ENCODE measurements at regions not wholly inside any gene's neighbourhood (a gene's known extent, or its start where the extent isn't known, plus 50 kb on each side); places are given as distances from the start of the nearest gene placed in this dataset.
"Not testable (repeated sequence)": the region's sequence is repeated elsewhere in the genome, so short reads cannot be mapped to it uniquely, and the experiment has no call there.

DNA sequence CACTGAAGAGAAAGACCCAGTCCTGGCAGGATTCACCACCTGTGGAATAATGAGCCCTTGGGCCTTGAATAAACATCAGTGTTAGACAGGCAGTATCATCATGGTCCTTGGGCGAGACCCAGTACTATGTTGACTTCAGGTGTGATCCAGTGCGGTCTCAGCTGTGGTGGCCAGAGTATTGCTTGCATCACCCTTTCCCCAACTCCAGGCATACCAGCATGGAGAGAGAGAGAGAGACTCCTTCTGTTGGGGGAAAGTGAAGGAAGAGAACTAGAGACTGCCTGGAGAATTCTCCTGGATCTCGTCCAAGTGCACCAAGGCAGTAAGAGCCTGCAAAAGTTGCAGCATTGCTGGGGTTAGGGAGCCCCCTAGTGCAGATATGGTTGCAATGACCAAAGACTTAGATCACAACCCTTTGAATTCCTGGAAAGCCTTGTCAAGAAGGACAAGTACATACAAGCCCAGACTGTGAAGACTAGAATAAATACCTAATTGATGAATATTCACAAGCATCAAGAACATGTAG lies 61.1 kb upstream of the VAMP7 start:
- no peak overlapping the region for H3K27ac Mint-ChIP-seq

DNA sequence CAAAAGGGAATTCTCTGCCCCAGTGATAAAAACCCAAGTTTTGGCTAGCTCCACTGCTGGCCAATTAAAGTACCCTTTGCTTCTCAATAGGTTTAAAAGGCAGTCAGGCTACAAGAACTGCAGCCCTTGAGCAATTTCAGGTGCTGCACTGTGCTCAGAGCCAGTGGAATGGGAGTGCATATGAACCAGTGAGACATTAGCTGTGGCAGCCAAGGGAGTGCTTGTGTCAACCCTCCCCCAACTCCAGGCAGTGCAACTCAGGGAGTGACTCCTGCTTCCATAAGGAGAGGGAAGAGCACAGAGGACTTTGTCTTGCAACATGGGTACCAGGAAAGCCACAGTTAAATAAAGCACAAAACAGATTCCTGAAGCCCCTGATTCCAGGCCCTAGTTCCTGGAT lies 61.6 kb upstream of the VAMP7 start:
- Mint-ChIP-seq H3K27me3 (peaks cover 12% of the 10 kb centered on the region), H3K9me3 (no peaks in the 10 kb centered on the region), H3K36me3 (ENCODE audit: low read depth) (no peaks in the 10 kb centered on the region), H3K4me1 (peaks cover 2% of the 10 kb centered on the region), H3K27ac (no peak overlapping the region), H3K4me3 (no peak overlapping the region)
- CTCF ChIA-PET, result no interaction called here
- POLR2A ChIA-PET, result no interaction called here
- DNase-seq, result no peak

More for the DNA sequence above, 61.1 kb upstream of the VAMP7 start:
- POLR2A ChIA-PET, result no interaction called here
- CTCF ChIA-PET, result no interaction called here
- H3K4me1 Mint-ChIP-seq, result peaks cover 2% of the 10 kb centered on the region
- H3K4me3 Mint-ChIP-seq, result no peak overlapping the region
- peaks cover 15% of the 10 kb centered on the region for H3K27me3 Mint-ChIP-seq
- DNase-seq, result peak; percentile 50
- no peaks in the 10 kb centered on the region for H3K36me3 Mint-ChIP-seq (ENCODE audit: low read depth)
- no peaks in the 10 kb centered on the region for H3K9me3 Mint-ChIP-seq

DNA sequence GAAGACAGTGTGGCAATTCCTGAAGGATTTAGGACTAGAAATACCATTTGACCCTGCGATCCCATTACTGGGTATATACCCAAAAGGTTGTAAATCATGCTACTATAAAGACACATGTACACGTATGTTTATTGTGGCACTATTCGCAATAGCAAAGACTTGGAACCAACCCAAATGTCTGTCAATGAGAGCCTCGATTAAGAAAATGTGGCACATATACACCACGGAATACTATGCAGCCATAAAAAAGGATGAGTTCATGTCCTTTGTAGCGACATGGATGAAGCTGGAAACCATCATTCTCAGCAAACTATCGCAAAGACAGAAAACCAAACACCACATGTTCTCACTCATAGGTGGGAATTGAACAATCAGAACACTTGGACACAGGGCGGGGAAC lies 66.8 kb upstream of the VAMP7 start:
- H3K4me3 Mint-ChIP-seq; H3K27ac Mint-ChIP-seq; H3K4me1 Mint-ChIP-seq; H3K27me3 Mint-ChIP-seq; CTCF ChIA-PET; POLR2A ChIA-PET; H3K9me3 Mint-ChIP-seq; DNase-seq; H3K36me3 Mint-ChIP-seq (ENCODE audit: low read depth): not testable (repeated sequence)

DNA sequence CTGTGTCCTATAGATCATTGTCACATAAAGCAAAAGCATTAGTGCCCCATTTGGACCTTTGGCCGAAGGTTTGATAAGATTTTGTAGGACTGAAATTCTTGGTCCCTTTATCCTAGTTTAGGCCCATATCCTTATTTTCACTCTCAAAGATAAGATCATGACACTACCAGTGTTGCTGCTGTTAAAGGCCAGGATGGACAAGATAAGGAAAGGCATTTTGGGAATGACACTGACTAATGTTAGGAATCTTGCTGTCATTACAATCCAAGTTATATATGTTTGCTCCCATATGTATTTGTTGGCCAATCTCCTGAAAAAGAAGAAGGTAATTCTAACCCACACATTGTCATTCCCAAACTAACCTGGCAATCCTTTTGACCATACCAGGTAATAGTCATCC lies 101.3 kb upstream of the VAMP7 start:
- ChIA-PET CTCF (no interaction called here), POLR2A (no interaction called here)
- no peaks in the 10 kb centered on the region for H3K4me1 Mint-ChIP-seq
- H3K36me3 Mint-ChIP-seq (ENCODE audit: low read depth), result no peaks in the 10 kb centered on the region
- no peaks in the 10 kb centered on the region for H3K27me3 Mint-ChIP-seq
- H3K4me3 Mint-ChIP-seq, result no peak overlapping the region
- H3K9me3 Mint-ChIP-seq, result no peaks in the 10 kb centered on the region
- no peak overlapping the region for H3K27ac Mint-ChIP-seq
- DNase-seq, result no peak

DNA sequence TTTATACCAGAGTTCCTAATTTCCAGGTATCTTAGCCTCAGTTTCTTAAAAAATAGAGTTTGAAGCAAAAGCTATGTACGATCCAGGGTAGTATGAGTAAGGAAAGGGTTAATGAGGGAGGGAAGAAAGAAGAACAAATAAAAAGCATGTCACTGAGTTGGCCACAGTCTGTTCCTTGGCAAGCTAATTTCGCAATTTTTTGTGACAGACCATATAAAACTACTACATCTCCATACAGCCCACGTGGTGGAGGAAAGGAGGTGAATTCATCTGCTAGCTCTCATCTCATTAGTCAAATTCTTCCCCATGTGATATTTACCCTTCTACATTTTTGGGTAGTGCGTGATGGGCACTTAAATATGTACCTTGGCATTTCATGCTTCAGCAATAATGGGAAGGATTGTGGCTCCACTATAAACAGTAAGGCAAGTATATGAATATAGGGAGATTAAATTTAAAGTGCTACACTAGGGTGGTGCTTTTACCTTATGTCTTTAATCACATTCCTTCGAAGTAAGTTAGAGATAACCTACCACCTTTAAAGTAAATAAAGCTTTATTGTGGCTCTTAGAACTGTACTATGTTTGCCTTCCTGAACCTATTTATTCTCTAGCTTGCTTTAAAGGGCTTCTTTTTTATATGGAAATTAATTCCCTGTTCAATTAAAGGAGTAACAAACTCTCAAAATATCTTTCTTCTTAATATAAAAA lies 102.1 kb upstream of the VAMP7 start:
- Mint-ChIP-seq H3K4me3 (no peak overlapping the region), H3K27ac (no peak overlapping the region), H3K4me1 (no peaks in the 10 kb centered on the region), H3K36me3 (ENCODE audit: low read depth) (no peaks in the 10 kb centered on the region), H3K27me3 (no peaks in the 10 kb centered on the region), H3K9me3 (no peaks in the 10 kb centered on the region)
- ChIA-PET POLR2A (no interaction called here), CTCF (no interaction called here)
- DNase-seq, result no peak

DNA sequence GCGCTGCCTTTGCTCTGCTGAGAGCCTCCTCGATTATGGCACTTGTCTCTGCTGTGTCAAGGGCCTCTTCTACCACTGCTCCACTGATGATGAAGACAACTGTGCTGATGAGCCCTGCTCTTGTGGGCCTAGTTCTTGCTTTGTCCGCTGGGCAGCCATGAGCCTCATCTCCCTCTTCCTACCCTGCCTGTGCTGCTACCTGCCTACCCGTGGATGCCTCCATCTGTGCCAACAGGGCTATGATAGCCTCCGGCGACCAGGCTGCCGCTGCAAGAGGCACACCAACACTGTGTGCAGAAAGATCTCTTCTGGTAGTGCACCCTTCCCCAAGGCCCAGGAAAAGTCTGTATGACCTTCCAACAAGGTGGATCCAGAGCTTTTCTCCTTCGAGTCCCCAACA lies 106.8 kb upstream of the VAMP7 start:
- POLR2A ChIA-PET, result no interaction called here
- H3K4me3 Mint-ChIP-seq, result no peak overlapping the region
- no peaks in the 10 kb centered on the region for H3K9me3 Mint-ChIP-seq
- DNase-seq, result no peak
- CTCF ChIA-PET, result no interaction called here
- H3K27ac Mint-ChIP-seq, result no peak overlapping the region
- H3K27me3 Mint-ChIP-seq, result no peaks in the 10 kb centered on the region
- no peaks in the 10 kb centered on the region for H3K4me1 Mint-ChIP-seq
- H3K36me3 Mint-ChIP-seq (ENCODE audit: low read depth), result no peaks in the 10 kb centered on the region

DNA sequence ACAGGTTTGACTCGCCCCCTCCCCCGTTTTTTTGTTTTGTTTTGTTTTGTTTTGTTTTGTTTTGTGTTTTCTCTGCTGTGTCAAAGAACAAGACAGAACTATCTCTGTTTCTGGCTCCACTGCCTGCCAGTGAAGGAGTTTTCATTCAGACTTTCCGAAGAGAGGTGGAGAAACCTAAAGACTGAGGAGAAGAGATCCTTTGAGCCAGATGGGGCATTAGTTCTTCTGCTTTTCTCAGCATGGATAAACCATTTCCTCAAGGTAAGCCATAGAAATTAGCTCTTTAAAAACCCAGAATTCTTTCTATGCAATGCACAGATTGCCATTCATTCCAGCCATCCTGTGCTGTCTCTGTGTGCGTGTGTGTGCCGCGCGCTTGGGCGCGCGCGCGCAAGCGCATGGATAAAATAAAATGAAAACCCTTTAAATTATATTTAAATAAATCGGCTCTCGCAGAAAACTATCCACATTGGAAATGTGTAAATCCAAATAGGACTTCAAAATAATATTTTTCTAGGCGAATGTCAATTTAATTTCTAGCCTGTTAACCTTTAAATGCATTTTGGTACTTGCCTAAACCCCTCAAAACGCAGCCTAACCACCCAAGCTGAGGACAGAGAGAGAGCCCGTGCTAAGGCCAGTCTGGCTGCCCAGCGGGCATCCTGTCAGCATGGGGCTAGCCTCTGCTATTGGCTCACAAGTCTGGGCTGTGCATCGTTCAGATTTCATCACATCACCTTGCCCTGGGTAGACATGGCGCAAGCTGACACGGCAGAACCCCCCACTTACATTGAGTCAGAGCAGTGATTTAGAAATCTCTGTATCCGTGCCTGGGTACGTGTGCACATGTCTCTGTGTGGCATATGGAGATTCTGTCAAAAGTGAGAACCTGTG lies 113.0 kb upstream of the VAMP7 start:
- peaks cover 11% of the 10 kb centered on the region for H3K4me1 Mint-ChIP-seq
- H3K4me3 Mint-ChIP-seq, result peak overlapping the region; percentile 74
- CTCF ChIA-PET, result no interaction called here
- H3K27ac Mint-ChIP-seq, result no peak overlapping the region
- no peaks in the 10 kb centered on the region for H3K27me3 Mint-ChIP-seq
- POLR2A ChIA-PET, result no interaction called here
- H3K9me3 Mint-ChIP-seq, result no peaks in the 10 kb centered on the region
- no peaks in the 10 kb centered on the region for H3K36me3 Mint-ChIP-seq (ENCODE audit: low read depth)
- DNase-seq, result no peak

DNA sequence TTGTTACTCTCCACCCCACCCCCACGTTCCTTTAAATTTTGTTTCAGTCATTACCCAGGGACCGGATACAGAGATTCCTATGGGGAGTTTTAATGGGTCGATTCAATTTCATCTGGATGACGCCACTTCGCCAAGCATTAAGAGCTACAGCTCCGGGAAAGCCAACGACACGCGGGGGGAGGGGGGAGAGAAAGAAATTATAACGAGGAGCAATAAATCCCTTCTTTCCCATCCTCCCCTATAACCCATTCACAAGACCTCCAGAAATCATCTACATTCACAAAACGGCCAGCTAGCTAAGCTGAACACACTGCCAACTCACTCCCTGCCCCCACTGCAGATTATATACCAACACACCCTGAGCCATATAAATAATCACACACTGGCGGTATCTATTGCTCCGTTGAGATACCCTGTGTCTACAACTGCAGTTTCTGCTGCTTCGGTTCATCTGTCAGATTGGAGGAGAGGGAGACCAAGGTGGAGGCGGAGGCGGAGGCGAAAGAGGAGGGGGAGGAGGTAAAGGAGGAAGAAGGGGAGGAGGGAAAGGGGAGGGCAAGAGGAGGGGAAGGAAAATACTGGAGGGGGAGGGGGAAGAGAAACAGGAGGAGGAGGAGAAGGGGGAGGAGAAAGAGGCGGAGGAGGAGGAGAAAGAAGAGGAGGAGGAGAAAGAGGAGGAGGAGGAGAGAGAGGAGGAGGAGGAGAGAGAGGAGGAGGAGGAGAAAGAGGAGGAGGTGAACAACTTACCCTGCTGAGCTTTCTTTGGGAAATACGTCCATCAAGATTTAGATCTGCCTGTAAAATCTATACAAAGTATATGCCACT lies 113.9 kb upstream of the VAMP7 start:
- H3K27ac Mint-ChIP-seq, result no peak overlapping the region
- H3K36me3 Mint-ChIP-seq (ENCODE audit: low read depth), result no peaks in the 10 kb centered on the region
- ChIA-PET CTCF (no interaction called here), POLR2A (no interaction called here)
- H3K9me3 Mint-ChIP-seq, result peaks cover 2% of the 10 kb centered on the region
- H3K4me3 Mint-ChIP-seq, result peak overlapping the region; percentile 74
- H3K27me3 Mint-ChIP-seq, result no peaks in the 10 kb centered on the region
- peak; percentile 50 for DNase-seq
- peaks cover 11% of the 10 kb centered on the region for H3K4me1 Mint-ChIP-seq

DNA sequence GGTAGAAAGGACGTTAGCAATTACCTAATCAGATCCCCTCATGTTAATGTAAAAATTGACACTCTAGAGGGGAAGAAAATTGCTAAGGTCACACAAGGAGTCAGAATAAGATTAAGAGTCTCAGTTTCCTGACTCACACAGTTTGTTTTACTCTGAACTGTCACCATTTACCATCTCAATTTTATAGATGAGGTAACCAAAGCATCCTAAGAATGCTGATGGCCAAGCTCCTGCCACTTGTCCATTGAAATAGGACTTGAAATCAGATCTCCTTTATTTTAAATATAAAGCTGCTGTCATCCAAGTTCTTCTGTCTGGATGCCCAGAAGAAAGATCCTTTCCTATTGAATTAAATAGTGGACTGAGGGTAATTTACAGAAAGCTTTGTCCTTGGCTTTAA lies 114.8 kb upstream of the VAMP7 start:
- CTCF ChIA-PET, result no interaction called here
- Mint-ChIP-seq H3K36me3 (ENCODE audit: low read depth) (no peaks in the 10 kb centered on the region), H3K9me3 (peaks cover 7% of the 10 kb centered on the region), H3K27me3 (no peaks in the 10 kb centered on the region), H3K4me1 (peaks cover 11% of the 10 kb centered on the region), H3K27ac (no peak overlapping the region), H3K4me3 (no peak overlapping the region)
- POLR2A ChIA-PET, result no interaction called here
- no peak for DNase-seq

DNA sequence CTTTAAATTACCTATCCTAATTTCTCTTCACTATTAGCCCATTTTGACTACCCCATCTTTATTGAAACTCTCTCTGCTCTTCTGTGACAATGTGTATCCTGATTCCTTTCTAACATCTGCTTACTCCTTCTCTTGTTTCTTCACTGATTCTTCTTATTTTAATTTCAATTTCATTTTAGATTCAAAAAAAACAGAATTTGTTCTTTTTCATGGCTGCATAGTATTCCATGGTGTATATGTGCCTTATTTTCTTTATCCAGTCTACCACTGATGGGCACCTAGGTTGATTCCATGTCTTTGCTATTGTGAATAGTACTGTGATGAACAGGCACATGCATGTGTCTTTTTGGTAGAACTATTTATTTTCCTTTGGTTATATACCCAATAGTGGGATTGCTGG lies 120.0 kb upstream of the VAMP7 start:
- ChIA-PET POLR2A (no interaction called here), CTCF (no interaction called here)
- DNase-seq, result no peak
- H3K27me3 Mint-ChIP-seq, result no peaks in the 10 kb centered on the region
- H3K27ac Mint-ChIP-seq, result no peak overlapping the region
- no peaks in the 10 kb centered on the region for H3K4me1 Mint-ChIP-seq
- H3K4me3 Mint-ChIP-seq, result no peak overlapping the region
- H3K9me3 Mint-ChIP-seq, result peaks cover 11% of the 10 kb centered on the region
- H3K36me3 Mint-ChIP-seq (ENCODE audit: low read depth), result no peaks in the 10 kb centered on the region

DNA sequence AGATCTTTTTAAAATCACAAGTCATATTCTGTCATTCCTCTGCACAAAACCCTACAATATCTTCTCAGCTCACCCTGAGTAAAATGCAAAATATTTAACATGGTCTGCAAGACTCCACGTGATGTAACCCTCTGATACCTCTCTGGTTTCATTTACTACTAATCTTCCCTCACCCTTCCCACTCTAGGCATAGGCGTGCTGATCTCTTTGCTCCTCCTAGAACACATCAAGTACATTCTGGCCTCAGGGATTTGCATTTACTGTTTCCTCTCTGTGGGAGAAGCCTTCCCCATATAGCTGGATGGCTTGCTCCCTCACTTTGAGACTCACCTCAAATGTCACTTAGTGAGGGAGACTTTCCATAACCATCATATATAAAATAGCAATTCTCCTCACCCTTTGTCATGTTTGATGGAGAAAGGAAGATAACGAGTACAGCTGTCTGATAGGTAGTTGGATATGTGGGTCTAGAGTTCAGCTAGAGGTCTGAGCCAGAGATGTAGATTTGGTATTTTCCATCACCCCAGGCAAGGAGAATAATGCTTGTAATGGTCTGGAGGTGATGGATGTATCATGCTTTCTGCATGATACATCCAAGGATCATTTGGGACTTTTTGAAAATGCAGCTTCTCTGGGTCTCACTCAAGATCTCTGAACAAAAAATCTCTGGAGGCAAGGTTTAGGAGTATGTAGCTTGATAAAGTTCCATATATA lies 123.9 kb upstream of the VAMP7 start:
- POLR2A ChIA-PET, result no interaction called here
- Mint-ChIP-seq H3K4me1 (no peaks in the 10 kb centered on the region), H3K27ac (no peak overlapping the region), H3K36me3 (ENCODE audit: low read depth) (no peaks in the 10 kb centered on the region), H3K4me3 (no peak overlapping the region), H3K9me3 (peaks cover 9% of the 10 kb centered on the region), H3K27me3 (no peaks in the 10 kb centered on the region)
- DNase-seq, result no peak
- CTCF ChIA-PET, result no interaction called here

DNA sequence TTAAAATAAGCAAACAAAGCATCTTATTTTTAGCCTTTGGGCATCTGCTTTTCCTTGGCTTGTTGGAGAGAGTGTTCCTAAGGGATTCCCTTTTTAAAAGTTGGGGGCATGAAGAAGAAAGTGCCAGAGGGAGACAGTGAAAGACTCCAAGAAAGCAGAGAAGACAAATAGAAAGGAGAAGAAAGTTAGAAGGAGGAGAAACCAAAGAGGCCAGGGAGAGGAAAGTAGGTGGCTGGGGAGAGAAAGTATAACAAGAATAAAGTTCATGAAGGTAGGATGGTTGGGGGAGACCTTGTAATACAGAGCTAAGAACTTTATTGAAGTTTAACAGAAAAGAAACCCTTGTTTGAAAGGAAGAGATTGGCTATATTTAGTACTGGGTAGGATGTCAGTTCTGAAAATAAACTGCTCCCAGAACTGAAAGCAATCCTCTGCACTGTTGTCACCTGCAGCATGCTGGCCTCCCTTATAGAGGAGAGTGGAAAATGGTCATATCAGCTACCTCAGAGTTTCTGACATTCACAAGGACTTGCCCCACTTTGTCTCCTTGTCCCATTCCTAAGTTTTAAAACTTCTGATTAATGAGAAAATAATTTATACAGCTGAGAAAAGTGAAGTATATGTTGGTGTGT lies 125.3 kb upstream of the VAMP7 start:
- H3K27ac Mint-ChIP-seq, result no peak overlapping the region
- no peak overlapping the region for H3K4me3 Mint-ChIP-seq
- DNase-seq, result no peak
- ChIA-PET CTCF (no interaction called here), POLR2A (no interaction called here)
- peaks cover under 1% of the 10 kb centered on the region for H3K9me3 Mint-ChIP-seq
- no peaks in the 10 kb centered on the region for H3K36me3 Mint-ChIP-seq (ENCODE audit: low read depth)
- no peaks in the 10 kb centered on the region for H3K4me1 Mint-ChIP-seq
- H3K27me3 Mint-ChIP-seq, result no peaks in the 10 kb centered on the region

Data from activated CD4-positive, alpha-beta memory T cell treated with anti-CD3 and anti-CD28 coated beads, Interleukin-2, amount 10 ng/mL, durations not matched to agents 7 days and 5 days (primary cell).